Tibial nerve (tissue), 3 donors: ENCODE measurements at regions not wholly inside any gene's neighbourhood (a gene's known extent, or its start where the extent isn't known, plus 50 kb on each side); places are given as distances from the start of the nearest gene placed in this dataset.

ENCODE experiments used
- POLR2A ChIP-seq, 2 donors: fragments of 450-650 bp; IDR thresholded peaks; one replicate each; pipeline ENCODE4 v1.6.1; 2017; ENCODE audit warnings: antibody characterized with exemption in 2 of 2, mild to moderate bottlenecking in 2 of 2, moderate library complexity in 2 of 2
- TF ChIP-seq, protein P1 (sequence below), 5 experiments: fragments of 200-600 bp in 3 of 5; fragments of 450-650 bp in 2 of 5; sonication (generic) in 3 of 5; IDR thresholded peaks; one replicate each; pipeline ENCODE4 v1.5.1; 2016 to 2019; ENCODE audit warnings: antibody characterized with exemption in 5 of 5, mild to moderate bottlenecking in 3 of 5, moderate library complexity in 2 of 5

DNA sequence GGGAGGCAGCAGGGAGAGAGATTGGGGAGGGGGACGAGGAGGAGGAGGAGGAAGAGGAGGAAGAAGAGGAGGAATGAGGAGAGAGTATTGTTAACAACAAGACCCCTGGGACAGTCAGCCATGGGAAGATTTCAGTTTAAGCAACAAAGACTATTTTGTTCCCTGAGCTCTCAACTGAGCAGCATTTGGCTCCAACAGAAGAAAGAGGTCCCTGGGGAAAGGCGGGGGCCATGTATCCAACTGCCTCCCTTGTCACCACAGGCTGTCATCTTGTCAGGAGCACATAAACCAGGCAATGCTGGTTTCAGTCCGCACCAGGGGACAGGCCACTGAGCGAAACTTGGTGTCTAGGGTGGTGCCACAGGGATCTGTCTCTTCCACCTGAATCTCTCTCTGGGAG is 316.1 kb downstream of the TLE1 start:
- no peak for TF ChIP-seq POLR2A (IDR thresholded peaks at IDR 0.05)
- TF ChIP-seq, protein P1, sequence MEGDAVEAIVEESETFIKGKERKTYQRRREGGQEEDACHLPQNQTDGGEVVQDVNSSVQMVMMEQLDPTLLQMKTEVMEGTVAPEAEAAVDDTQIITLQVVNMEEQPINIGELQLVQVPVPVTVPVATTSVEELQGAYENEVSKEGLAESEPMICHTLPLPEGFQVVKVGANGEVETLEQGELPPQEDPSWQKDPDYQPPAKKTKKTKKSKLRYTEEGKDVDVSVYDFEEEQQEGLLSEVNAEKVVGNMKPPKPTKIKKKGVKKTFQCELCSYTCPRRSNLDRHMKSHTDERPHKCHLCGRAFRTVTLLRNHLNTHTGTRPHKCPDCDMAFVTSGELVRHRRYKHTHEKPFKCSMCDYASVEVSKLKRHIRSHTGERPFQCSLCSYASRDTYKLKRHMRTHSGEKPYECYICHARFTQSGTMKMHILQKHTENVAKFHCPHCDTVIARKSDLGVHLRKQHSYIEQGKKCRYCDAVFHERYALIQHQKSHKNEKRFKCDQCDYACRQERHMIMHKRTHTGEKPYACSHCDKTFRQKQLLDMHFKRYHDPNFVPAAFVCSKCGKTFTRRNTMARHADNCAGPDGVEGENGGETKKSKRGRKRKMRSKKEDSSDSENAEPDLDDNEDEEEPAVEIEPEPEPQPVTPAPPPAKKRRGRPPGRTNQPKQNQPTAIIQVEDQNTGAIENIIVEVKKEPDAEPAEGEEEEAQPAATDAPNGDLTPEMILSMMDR (IDR thresholded peaks at IDR 0.05), result no peak
